CD14-positive monocyte (primary cell): ENCODE measurements at regions not wholly inside any gene's neighbourhood (a gene's known extent, or its start where the extent isn't known, plus 50 kb on each side); places are given as distances from the start of the nearest gene placed in this dataset.

Experiments
- DNase-seq, 3 donors: peaks; one replicate each; pipeline ENCODE4 v3.0.0-alpha.2; 2011 to 2022
- H2AFZ ChIP-seq: 2 replicates; pipeline ENCODE4 v1.6.0; 2012; ENCODE audit warnings: mild to moderate bottlenecking, low read depth, low read length, inconsistent platforms; ENCODE audit not compliant: insufficient read depth, poor library complexity, severe bottlenecking
- H3K27ac ChIP-seq, 2 donors: 1 replicate in 1 of 2; 2 replicates in 1 of 2; pipeline ENCODE4 v1.5.1; 2012 to 2013; ENCODE audit warnings: low read length in 2 of 2, control low read depth in 1 of 2, inconsistent platforms in 1 of 2, low read depth in 1 of 2, mild to moderate bottlenecking in 1 of 2
- H3K27me3 ChIP-seq, 2 donors: one replicate each; pipeline versions ENCODE4 v1.6.0 to v1.6.1; 2011 to 2013; ENCODE audit warnings: low read length in 2 of 2; ENCODE audit not compliant: control insufficient read depth in 2 of 2, insufficient read depth in 2 of 2
- H3K36me3 ChIP-seq, 2 donors: replicated peaks in 1 of 2; 1 replicate in 1 of 2; 2 replicates in 1 of 2; pipeline versions ENCODE4 v1.5.1 to v1.6.1; 2012 to 2013; ENCODE audit warnings: low read length in 2 of 2, control low read depth in 1 of 2, inconsistent platforms in 1 of 2, mild to moderate bottlenecking in 1 of 2; ENCODE audit not compliant: insufficient read depth in 2 of 2, control insufficient read depth in 1 of 2
- H3K4me1 ChIP-seq, 2 donors: 1 replicate in 1 of 2; 2 replicates in 1 of 2; pipeline versions ENCODE4 v1.5.1 to v1.6.1; 2012 to 2013; ENCODE audit warnings: low read length in 2 of 2, control low read depth in 1 of 2, inconsistent platforms in 1 of 2, mild to moderate bottlenecking in 1 of 2, moderate library complexity in 1 of 2; ENCODE audit not compliant: insufficient read depth in 2 of 2, control insufficient read depth in 1 of 2
- H3K4me2 ChIP-seq: replicated peaks from 2 replicates; pipeline ENCODE3; 2012; ENCODE audit warnings: low read length, moderate library complexity, mild to moderate bottlenecking; ENCODE audit not compliant: poor library complexity, severe bottlenecking; ENCODE audit errors: extremely low read depth
- H3K4me3 ChIP-seq, 3 experiments: fragments of 200-600 bp in 1 of 3; sonication (generic) in 1 of 3; replicated peaks in 1 of 3; 1 replicate in 2 of 3; 2 replicates in 1 of 3; pipeline ENCODE4 v1.5.1; 2011 to 2013; ENCODE audit warnings: low read length in 3 of 3, mild to moderate bottlenecking in 3 of 3, control low read depth in 2 of 3, low read depth in 2 of 3, inconsistent platforms in 1 of 3, moderate library complexity in 1 of 3
- H3K79me2 ChIP-seq: 2 replicates; pipeline ENCODE4 v1.6.0; 2012; ENCODE audit warnings: mild to moderate bottlenecking, control low read depth, inconsistent platforms, low read length, moderate library complexity; ENCODE audit not compliant: insufficient read depth
- H3K9ac ChIP-seq: 2 replicates; pipeline ENCODE4 v1.6.0; 2017; ENCODE audit warnings: low read length, mild to moderate bottlenecking; ENCODE audit not compliant: insufficient read depth, poor library complexity, severe bottlenecking
- H3K9me3 ChIP-seq, 2 donors: replicated peaks in 1 of 2; 1 replicate in 1 of 2; 2 replicates in 1 of 2; pipeline versions ENCODE4 v1.5.1 to v1.6.1; 2012 to 2013; ENCODE audit warnings: low read length in 2 of 2, control low read depth in 1 of 2; ENCODE audit not compliant: control insufficient read depth in 1 of 2, insufficient read depth in 1 of 2
- H4K20me1 ChIP-seq: 2 replicates; pipeline ENCODE4 v1.6.0; 2012; ENCODE audit warnings: mild to moderate bottlenecking, low read length, control low read depth, moderate library complexity; ENCODE audit not compliant: insufficient read depth
- H3K27ac Mint-ChIP-seq, 7 donors: one replicate each; pipeline ENCODE4 v1.8.0; 2020; ENCODE audit warnings: mild to moderate bottlenecking in 7 of 7, mixed read lengths in 7 of 7, moderate library complexity in 6 of 7, inconsistent platforms in 2 of 7
- H3K27me3 Mint-ChIP-seq, 3 donors: one replicate each; pipeline ENCODE4 v1.8.0; 2021 to 2022; ENCODE audit warnings: low read depth in 3 of 3, mild to moderate bottlenecking in 3 of 3, mixed read lengths in 3 of 3, moderate library complexity in 3 of 3, inconsistent platforms in 1 of 3
- H3K36me3 Mint-ChIP-seq, 2 donors: one replicate each; pipeline ENCODE4 v1.8.0; 2020; ENCODE audit warnings: mixed read lengths in 2 of 2, inconsistent platforms in 1 of 2, mild to moderate bottlenecking in 1 of 2
- H3K4me1 Mint-ChIP-seq: one replicate; pipeline ENCODE4 v1.8.0; 2020; ENCODE audit warnings: mild to moderate bottlenecking, mixed read lengths
- H3K4me3 Mint-ChIP-seq, 2 donors: one replicate each; pipeline ENCODE4 v1.8.0; 2020; ENCODE audit warnings: mild to moderate bottlenecking in 2 of 2, mixed read lengths in 2 of 2, moderate library complexity in 1 of 2
- H3K9me3 Mint-ChIP-seq, 7 donors: one replicate each; pipeline ENCODE4 v1.8.0; 2020 to 2022; ENCODE audit warnings: mixed read lengths in 7 of 7, mild to moderate bottlenecking in 6 of 7, moderate library complexity in 6 of 7, inconsistent platforms in 2 of 7
- WGBS: methylation state at CpG from one replicate; pipeline ENCODE4 v1.1.5; 2013; ENCODE audit warnings: missing lambda C conversion rate; ENCODE audit not compliant: insufficient coverage; 5-methylcytosine and 5-hydroxymethylcytosine counted together
- intact Hi-C, 2 donors: fragments of 100-400 bp; cut with micrococcal nuclease; formaldehyde crosslinking; loops; one replicate each; pipeline versions ENCODE4 v1.15.0 to v1.15.1; 2023
- TF ChIP-seq, protein P1 (sequence below): fragments of 200-600 bp; IDR thresholded peaks from one replicate; pipeline ENCODE4 v1.8.0; 2022; ENCODE audit warnings: antibody characterized with exemption, mild to moderate bottlenecking

DNA sequence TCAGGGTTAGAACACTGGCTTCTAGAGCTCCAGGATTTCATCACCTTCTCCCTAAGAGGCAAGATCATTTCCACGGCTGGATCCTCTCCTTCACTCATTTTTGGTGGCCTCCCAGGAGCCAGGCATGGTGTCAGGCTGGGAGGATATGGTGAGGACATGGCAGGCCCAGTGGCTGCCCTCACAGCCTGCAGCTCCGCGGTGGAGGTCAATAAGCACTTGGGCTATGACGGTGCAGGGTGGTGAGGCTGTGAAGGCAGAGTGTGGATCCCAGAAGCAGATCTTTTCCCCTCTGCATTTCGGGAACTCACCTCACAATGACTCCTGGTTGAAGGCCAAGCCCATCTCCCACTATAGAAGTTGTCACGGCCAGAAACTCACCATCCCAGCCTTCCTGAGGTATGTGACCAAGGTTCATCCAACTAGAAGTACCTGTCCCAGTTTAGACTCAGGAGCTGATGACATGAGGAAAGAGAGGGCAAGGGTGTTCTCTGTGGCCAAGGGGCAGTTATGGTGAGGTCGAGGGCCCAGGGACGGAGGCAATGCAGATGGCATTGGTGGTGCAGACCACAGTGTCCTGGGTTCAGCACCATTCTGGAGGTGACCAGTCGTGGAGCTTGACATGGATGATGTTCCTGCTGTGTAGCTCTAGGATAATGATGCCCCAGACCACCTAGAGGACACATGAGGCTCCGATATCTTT lies 100.1 kb upstream of the SMAD3 start:
- TF ChIP-seq, protein P1, sequence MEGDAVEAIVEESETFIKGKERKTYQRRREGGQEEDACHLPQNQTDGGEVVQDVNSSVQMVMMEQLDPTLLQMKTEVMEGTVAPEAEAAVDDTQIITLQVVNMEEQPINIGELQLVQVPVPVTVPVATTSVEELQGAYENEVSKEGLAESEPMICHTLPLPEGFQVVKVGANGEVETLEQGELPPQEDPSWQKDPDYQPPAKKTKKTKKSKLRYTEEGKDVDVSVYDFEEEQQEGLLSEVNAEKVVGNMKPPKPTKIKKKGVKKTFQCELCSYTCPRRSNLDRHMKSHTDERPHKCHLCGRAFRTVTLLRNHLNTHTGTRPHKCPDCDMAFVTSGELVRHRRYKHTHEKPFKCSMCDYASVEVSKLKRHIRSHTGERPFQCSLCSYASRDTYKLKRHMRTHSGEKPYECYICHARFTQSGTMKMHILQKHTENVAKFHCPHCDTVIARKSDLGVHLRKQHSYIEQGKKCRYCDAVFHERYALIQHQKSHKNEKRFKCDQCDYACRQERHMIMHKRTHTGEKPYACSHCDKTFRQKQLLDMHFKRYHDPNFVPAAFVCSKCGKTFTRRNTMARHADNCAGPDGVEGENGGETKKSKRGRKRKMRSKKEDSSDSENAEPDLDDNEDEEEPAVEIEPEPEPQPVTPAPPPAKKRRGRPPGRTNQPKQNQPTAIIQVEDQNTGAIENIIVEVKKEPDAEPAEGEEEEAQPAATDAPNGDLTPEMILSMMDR, result no peak
- H3K4me3 ChIP-seq, result no peak overlapping the region
- no peaks in the 10 kb centered on the region for H3K79me2 ChIP-seq
- H3K9ac ChIP-seq, result no peak overlapping the region
- WGBS, result 93% methylated on average over 4 of the region's 10 CpGs
- H3K27ac ChIP-seq, result no peak overlapping the region
- Mint-ChIP-seq H3K36me3 (no peaks in the 10 kb centered on the region), H3K27ac (peak overlapping the region in 1 of 7 donors; percentile 47), H3K27me3 (peaks cover 0 to 1% (median 0%) of the 10 kb centered on the region in 3 donors), H3K4me1 (peaks cover 9% of the 10 kb centered on the region), H3K9me3 (peaks cover 0 to 1% (median 0%) of the 10 kb centered on the region in 7 donors), H3K4me3 (no peak overlapping the region)
- no peak overlapping the region for H3K4me2 ChIP-seq
- intact Hi-C loops, result loop anchor here in 1 of 2 donors (5.0 kb wide), 2 partner anchors 42 to 77 kb away; no protein-coding TSS in a partner anchor
- no peaks in the 10 kb centered on the region for H3K27me3 ChIP-seq
- H2AFZ ChIP-seq, result no peak overlapping the region
- H3K9me3 ChIP-seq, result no peaks in the 10 kb centered on the region
- no peaks in the 10 kb centered on the region for H3K36me3 ChIP-seq
- H3K4me1 ChIP-seq, result peaks cover 8 to 11% of the 10 kb centered on the region in 2 donors
- H4K20me1 ChIP-seq, result no peaks in the 10 kb centered on the region
- DNase-seq, result no peak

DNA sequence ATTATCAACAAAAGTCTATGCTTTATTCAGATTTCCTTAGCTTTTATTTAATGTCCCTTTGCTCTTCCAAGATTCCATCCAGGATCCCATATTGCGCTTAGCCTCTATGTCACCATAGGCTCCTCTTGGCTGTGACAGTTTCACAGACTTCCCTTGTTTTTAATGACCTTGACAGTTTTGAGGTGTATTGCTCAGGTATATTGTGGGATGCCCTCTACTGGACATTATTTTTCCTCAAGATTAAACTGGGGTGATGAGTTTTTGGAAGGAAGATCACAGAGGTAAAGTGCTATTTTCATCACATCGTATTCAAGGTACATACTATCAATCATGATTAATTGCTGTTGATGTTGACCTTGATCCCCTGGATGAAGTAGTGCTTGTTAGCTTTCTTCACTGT lies 99.1 kb upstream of the SMAD3 start:
- no peaks in the 10 kb centered on the region for H3K9me3 ChIP-seq
- H4K20me1 ChIP-seq, result no peaks in the 10 kb centered on the region
- no peak overlapping the region for H3K4me3 ChIP-seq
- intact Hi-C loops, result loop anchor here in 1 of 2 donors (5.0 kb wide), 2 partner anchors 41 to 76 kb away; no protein-coding TSS in a partner anchor
- no peaks in the 10 kb centered on the region for H3K79me2 ChIP-seq
- H3K4me1 Mint-ChIP-seq, result peaks cover 9% of the 10 kb centered on the region
- H2AFZ ChIP-seq, result no peak overlapping the region
- no peaks in the 10 kb centered on the region for H3K36me3 ChIP-seq
- DNase-seq, result no peak
- H3K4me3 Mint-ChIP-seq, result no peak overlapping the region
- no peak overlapping the region for H3K4me2 ChIP-seq
- H3K36me3 Mint-ChIP-seq, result no peaks in the 10 kb centered on the region
- H3K27me3 Mint-ChIP-seq, result peaks cover 0 to 1% (median 0%) of the 10 kb centered on the region in 3 donors
- no peak overlapping the region for H3K9ac ChIP-seq
- peaks cover 8 to 11% of the 10 kb centered on the region in 2 donors for H3K4me1 ChIP-seq
- H3K27me3 ChIP-seq, result no peaks in the 10 kb centered on the region
- no peak overlapping the region for H3K27ac ChIP-seq
- no CpG with 5 or more reads among the region's 2 CpGs for WGBS
- no peak overlapping the region for H3K27ac Mint-ChIP-seq
- H3K9me3 Mint-ChIP-seq, result peaks cover 0 to 1% (median 0%) of the 10 kb centered on the region in 7 donors
- TF ChIP-seq, protein P1, result no peak
